ENCODE measurements at regions not wholly inside any gene's neighbourhood (a gene's known extent, or its start where the extent isn't known, plus 50 kb on each side); places are given as distances from the start of the nearest gene placed in this dataset.
"Not testable (repeated sequence)": the region's sequence is repeated elsewhere in the genome, so short reads cannot be mapped to it uniquely, and the experiment has no call there.

GRCh38 chr1:29685387-29685786, 449.1 kb downstream of the PTPRU start:
- CTCF ChIA-PET, result interaction anchor here (0.6 to 1.0 kb wide), 2 partner anchors 11 to 289 kb away, joined by 3 to 6 read pairs; no protein-coding TSS in a partner anchor
- TF ChIP-seq CTCF (conservative IDR thresholded peaks at IDR 0.05; ENCODE audit: low read depth), result no peak
- no peak overlapping the region for H3K27ac ChIP-seq
- no peak for DNase-seq (ENCODE audit: low spot score)
- POLR2A ChIA-PET (ENCODE audit: low non-redundant PET), result no interaction called here

- no peak for TF ChIP-seq CTCF (conservative IDR thresholded peaks at IDR 0.05; ENCODE audit: low read depth)
- no peak for DNase-seq (ENCODE audit: low spot score)
- POLR2A ChIA-PET (ENCODE audit: low non-redundant PET), result no interaction called here
- CTCF ChIA-PET, result interaction anchor here (0.7 kb wide), 1 partner anchor 998 kb away, joined by 3 read pairs; no protein-coding TSS in a partner anchor
- no peak overlapping the region for H3K27ac ChIP-seq
Measured at GRCh38 chr1:29684141-29684540, 447.8 kb downstream of the PTPRU start.

DNA sequence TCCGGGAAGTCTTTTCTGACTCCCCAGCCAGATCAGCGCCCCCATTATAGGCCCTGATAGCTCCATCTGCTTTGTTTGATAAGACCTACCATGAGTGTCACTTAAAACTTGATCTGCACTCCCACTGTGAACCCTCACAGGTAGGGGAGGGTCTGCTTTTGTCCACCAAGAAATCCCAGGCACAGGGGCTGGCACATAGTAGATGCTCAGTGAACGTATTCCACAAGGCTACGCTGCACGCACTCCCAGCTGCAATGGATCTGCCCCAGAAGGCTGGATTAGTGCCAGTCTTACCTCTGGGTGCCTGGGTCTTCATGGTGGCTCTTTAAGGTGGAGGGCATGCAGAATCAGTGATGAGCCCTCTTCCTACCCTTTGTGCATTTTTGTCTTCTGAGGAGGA, 447.1 kb downstream of the PTPRU start:
- DNase-seq (ENCODE audit: low spot score), result no peak
- H3K27ac ChIP-seq, result no peak overlapping the region
- CTCF ChIA-PET, result interaction anchor here (0.7 kb wide), 1 partner anchor 999 kb away, joined by 3 read pairs; no protein-coding TSS in a partner anchor
- POLR2A ChIA-PET (ENCODE audit: low non-redundant PET), result no interaction called here
- TF ChIP-seq CTCF (conservative IDR thresholded peaks at IDR 0.05; ENCODE audit: low read depth), result no peak

- DNase-seq (ENCODE audit: low spot score), result no peak
- no peak for TF ChIP-seq CTCF (conservative IDR thresholded peaks at IDR 0.05; ENCODE audit: low read depth)
- CTCF ChIA-PET, result no interaction called here
- POLR2A ChIA-PET (ENCODE audit: low non-redundant PET), result no interaction called here
- H3K27ac ChIP-seq, result no peak overlapping the region
Measured at GRCh38 chr1:29682919-29683295, 446.6 kb downstream of the PTPRU start.

- no peak for DNase-seq (ENCODE audit: low spot score)
- ChIA-PET CTCF (no interaction called here), POLR2A (ENCODE audit: low non-redundant PET) (no interaction called here)
- no peak overlapping the region for H3K27ac ChIP-seq
- no peak for TF ChIP-seq CTCF (conservative IDR thresholded peaks at IDR 0.05; ENCODE audit: low read depth)
Measured at GRCh38 chr1:29682171-29682918, 446.0 kb downstream of the PTPRU start.

DNA sequence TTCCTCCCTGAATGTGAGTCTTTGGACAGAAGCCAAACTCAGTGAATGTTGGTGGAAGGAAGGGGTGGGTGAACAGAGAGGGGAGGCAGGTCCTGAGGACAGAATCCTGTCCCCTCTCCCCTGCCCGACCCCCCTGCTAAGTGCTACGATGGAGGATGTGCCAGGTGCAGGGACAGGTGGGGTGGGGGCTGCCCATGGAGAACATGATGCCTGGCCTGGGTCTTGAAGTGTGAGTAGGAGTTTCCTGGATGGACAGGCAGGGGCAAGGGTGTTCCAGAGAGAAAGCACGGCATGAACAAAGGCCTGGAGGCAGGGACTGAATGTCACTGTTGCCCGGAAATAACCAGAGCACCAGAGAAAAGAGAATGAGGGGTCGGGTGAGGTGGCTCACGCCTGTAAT, 445.1 kb downstream of the PTPRU start:
- CTCF ChIA-PET, result interaction anchor here (0.6 kb wide), 1 partner anchor 36 kb away, joined by 4 read pairs; no protein-coding TSS in a partner anchor
- DNase-seq (ENCODE audit: low spot score); H3K27ac ChIP-seq; POLR2A ChIA-PET (ENCODE audit: low non-redundant PET): not testable (repeated sequence)

DNA sequence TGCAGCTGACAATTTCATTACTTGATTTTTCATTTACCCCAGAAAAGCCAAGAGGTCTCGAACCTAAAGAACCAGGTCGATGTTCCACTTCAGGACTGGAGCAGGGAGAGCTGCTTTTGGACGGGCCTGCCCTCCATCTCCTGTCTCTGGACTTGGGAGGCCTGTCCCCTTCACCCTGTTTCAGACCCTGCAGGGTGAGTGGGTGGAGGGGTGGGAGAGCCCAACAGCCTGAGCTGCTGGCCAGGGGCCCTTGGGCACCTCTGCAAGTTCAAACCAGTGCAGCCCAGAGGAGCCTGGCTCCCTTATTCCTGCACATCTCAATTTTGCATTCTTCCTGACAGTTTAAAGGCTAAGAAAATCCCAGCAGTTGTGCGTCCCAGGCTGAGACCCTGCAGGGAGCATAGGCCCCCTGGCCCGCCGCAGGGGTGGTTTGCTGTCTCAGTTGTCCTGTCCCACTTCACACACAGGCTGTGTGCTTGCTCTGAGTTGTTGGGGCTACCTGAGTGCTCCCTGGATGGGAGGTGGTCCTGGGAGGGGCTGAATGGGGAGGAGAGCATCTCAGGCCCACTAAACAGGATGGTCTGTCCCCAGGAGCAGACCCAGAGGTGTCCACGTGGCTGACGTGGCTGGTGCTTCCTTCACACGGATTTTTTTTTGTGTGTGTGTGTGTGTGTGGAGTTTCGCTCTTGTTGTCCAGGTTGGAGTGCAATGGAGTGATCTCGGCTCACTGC, 443.7 kb downstream of the PTPRU start:
- CTCF ChIA-PET, result no interaction called here
- TF ChIP-seq CTCF (conservative IDR thresholded peaks at IDR 0.05; ENCODE audit: low read depth), result no peak

More for the DNA sequence above, 443.7 kb downstream of the PTPRU start:
- no peak overlapping the region for H3K27ac ChIP-seq
- no peak for DNase-seq (ENCODE audit: low spot score)
- POLR2A ChIA-PET (ENCODE audit: low non-redundant PET), result no interaction called here

Data from RWPE1 (cell line).